Neuronal stem cell (in vitro differentiated cells): ENCODE measurements at regions not wholly inside any gene's neighbourhood (a gene's known extent, or its start where the extent isn't known, plus 50 kb on each side); places are given as distances from the start of the nearest gene placed in this dataset.
A peak's percentile ranks its signal among the peaks of the same experiment; 100 is the strongest.

Source experiments
- DNase-seq: peaks from one replicate; pipeline ENCODE4 v3.0.0-alpha.2; 2013; ENCODE audit warnings: low spot score
- H2AFZ ChIP-seq: one replicate; pipeline ENCODE4 v1.6.1; 2013; ENCODE audit warnings: mild to moderate bottlenecking, low read length, inconsistent platforms
- H2AK5ac ChIP-seq: 2 replicates; pipeline ENCODE4 v1.6.1; 2013; ENCODE audit warnings: low read depth, mild to moderate bottlenecking, inconsistent platforms, low read length, moderate library complexity, mixed read lengths
- H2BK120ac ChIP-seq: 2 replicates; pipeline ENCODE4 v1.6.1; 2013; ENCODE audit warnings: low read depth, mild to moderate bottlenecking, inconsistent platforms, low read length, moderate library complexity, mixed read lengths
- H2BK12ac ChIP-seq: one replicate; pipeline ENCODE4 v1.6.1; 2013; ENCODE audit warnings: low read length, inconsistent platforms
- H2BK15ac ChIP-seq: 2 replicates; pipeline ENCODE4 v1.6.1; 2013; ENCODE audit warnings: mild to moderate bottlenecking, low read length, inconsistent platforms, mixed read lengths
- H2BK5ac ChIP-seq: one replicate; pipeline ENCODE4 v1.6.1; 2013; ENCODE audit warnings: inconsistent platforms, mild to moderate bottlenecking, low read length, moderate library complexity
- H3K14ac ChIP-seq: one replicate; pipeline ENCODE4 v1.6.1; 2013; ENCODE audit warnings: low read length, inconsistent platforms
- H3K18ac ChIP-seq: 2 replicates; pipeline ENCODE4 v1.6.1; 2013; ENCODE audit warnings: low read length, inconsistent platforms
- H3K23ac ChIP-seq: 2 replicates; pipeline ENCODE4 v1.6.1; 2013; ENCODE audit warnings: low read depth, mild to moderate bottlenecking, mixed read lengths, low read length, inconsistent platforms; ENCODE audit not compliant: poor library complexity
- H3K27ac ChIP-seq: replicated peaks from 3 replicates; pipeline ENCODE4 v1.5.1; 2013; ENCODE audit warnings: low read length, inconsistent platforms
- H3K27me3 ChIP-seq, 3 experiments: 2 replicates each; pipeline ENCODE4 v1.6.1; 2013; ENCODE audit warnings: low read length in 3 of 3, mild to moderate bottlenecking in 2 of 3, inconsistent platforms in 1 of 3, low read depth in 1 of 3, mixed read lengths in 1 of 3, moderate library complexity in 1 of 3; ENCODE audit not compliant: control insufficient read depth in 3 of 3, insufficient read depth in 3 of 3
- H3K36me3 ChIP-seq, 2 donors: replicated peaks in 1 of 2; 2 replicates each; pipeline ENCODE4 v1.6.1; 2013; ENCODE audit warnings: low read length in 2 of 2; ENCODE audit not compliant: control insufficient read depth in 2 of 2, insufficient read depth in 2 of 2
- H3K4ac ChIP-seq: 2 replicates; pipeline ENCODE4 v1.6.1; 2013; ENCODE audit warnings: inconsistent platforms, mild to moderate bottlenecking, low read length, moderate library complexity
- H3K4me1 ChIP-seq, 2 donors: 1 replicate in 1 of 2; 2 replicates in 1 of 2; pipeline ENCODE4 v1.6.1; 2013; ENCODE audit warnings: low read length in 2 of 2, low read depth in 1 of 2; ENCODE audit not compliant: control insufficient read depth in 2 of 2, insufficient read depth in 1 of 2
- H3K4me2 ChIP-seq: one replicate; pipeline ENCODE4 v1.6.1; 2013; ENCODE audit warnings: mild to moderate bottlenecking, low read length, inconsistent platforms; ENCODE audit not compliant: insufficient read depth, poor library complexity, severe bottlenecking
- H3K4me3 ChIP-seq, 2 donors: 2 replicates each; pipeline ENCODE4 v1.5.1; 2013; ENCODE audit warnings: low read length in 2 of 2, mild to moderate bottlenecking in 2 of 2, inconsistent platforms in 1 of 2, moderate library complexity in 1 of 2
- H3K79me1 ChIP-seq: one replicate; pipeline ENCODE4 v1.6.1; 2013; ENCODE audit warnings: low read depth, mild to moderate bottlenecking, inconsistent platforms, low read length, moderate library complexity
- H3K9ac ChIP-seq: one replicate; pipeline ENCODE4 v1.6.1; 2013; ENCODE audit warnings: mild to moderate bottlenecking, low read depth, low read length, inconsistent platforms; ENCODE audit not compliant: poor library complexity
- H3K9me3 ChIP-seq, 2 donors: replicated peaks in 1 of 2; 2 replicates each; pipeline versions ENCODE3 to v1.6.1; 2013; ENCODE audit warnings: low read length in 2 of 2, mild to moderate bottlenecking in 2 of 2, inconsistent platforms in 1 of 2, low read depth in 1 of 2, mixed read lengths in 1 of 2, moderate library complexity in 1 of 2; ENCODE audit not compliant: control insufficient read depth in 2 of 2, insufficient read depth in 1 of 2
- H4K8ac ChIP-seq: one replicate; pipeline ENCODE4 v1.6.1; 2013; ENCODE audit warnings: low read depth, mild to moderate bottlenecking, inconsistent platforms, low read length, moderate library complexity
- H4K91ac ChIP-seq: one replicate; pipeline ENCODE4 v1.6.1; 2013; ENCODE audit warnings: low read length, low read depth, mild to moderate bottlenecking, inconsistent platforms; ENCODE audit not compliant: poor library complexity
- whole genome bisulfite sequencing, 2 donors: extraction: QIAGEN DNeasy Blood & Tissue Kit; methylation state at CpG; one replicate each; pipeline ENCODE4 v1.1.7; 2013; ENCODE audit warnings: missing lambda C conversion rate in 2 of 2, mixed read lengths in 1 of 2; ENCODE audit not compliant: insufficient read length in 2 of 2, insufficient replicate concordance in 1 of 2; ENCODE audit errors: extremely low coverage in 2 of 2; 5-methylcytosine and 5-hydroxymethylcytosine counted together

GRCh38 chr7:85520175-85520574 is 333.3 kb upstream of the SEMA3D start:
- no peaks in the 10 kb centered on the region for H3K79me1 ChIP-seq
- no peak overlapping the region for H2AFZ ChIP-seq
- H2BK15ac ChIP-seq: no peak overlapping the region
- no peaks in the 10 kb centered on the region for H3K27me3 ChIP-seq
- no peak overlapping the region for H3K27ac ChIP-seq
- no peak overlapping the region for H2BK5ac ChIP-seq
- H3K4me1 ChIP-seq: no peaks in the 10 kb centered on the region
- H3K36me3 ChIP-seq: no peaks in the 10 kb centered on the region
- H3K14ac ChIP-seq: no peak overlapping the region
- no peak overlapping the region for H3K4me3 ChIP-seq
- no peak overlapping the region for H3K23ac ChIP-seq
- no peak overlapping the region for H3K4ac ChIP-seq
- no peak overlapping the region for H4K8ac ChIP-seq
- no peak overlapping the region for H3K4me2 ChIP-seq
- H3K18ac ChIP-seq: no peak overlapping the region
- H3K9ac ChIP-seq: no peak overlapping the region
- no peak overlapping the region for H2BK120ac ChIP-seq
- no peaks in the 10 kb centered on the region for H3K9me3 ChIP-seq
- H2BK12ac ChIP-seq: no peak overlapping the region
- DNase-seq: no peak
- H2AK5ac ChIP-seq: no peak overlapping the region
- H4K91ac ChIP-seq: no peak overlapping the region

- H3K4ac ChIP-seq: no peak overlapping the region
- no peak overlapping the region for H2BK12ac ChIP-seq
- DNase-seq: no peak
- no peak overlapping the region for H3K9ac ChIP-seq
- no peak overlapping the region for H3K23ac ChIP-seq
- no peak overlapping the region for H2AK5ac ChIP-seq
- H3K27me3 ChIP-seq: no peaks in the 10 kb centered on the region
- no peak overlapping the region for H3K27ac ChIP-seq
- H3K4me1 ChIP-seq: no peaks in the 10 kb centered on the region
- no peaks in the 10 kb centered on the region for H3K79me1 ChIP-seq
- no peak overlapping the region for H2BK5ac ChIP-seq
- H3K14ac ChIP-seq: no peak overlapping the region
- H3K36me3 ChIP-seq: no peaks in the 10 kb centered on the region
- H3K9me3 ChIP-seq: no peaks in the 10 kb centered on the region
- H3K18ac ChIP-seq: no peak overlapping the region
- no peak overlapping the region for H2BK120ac ChIP-seq
- H3K4me3 ChIP-seq: no peak overlapping the region
- peak overlapping the region; percentile 15 for H2AFZ ChIP-seq
- no peak overlapping the region for H4K91ac ChIP-seq
- no peak overlapping the region for H4K8ac ChIP-seq
- H2BK15ac ChIP-seq: no peak overlapping the region
- H3K4me2 ChIP-seq: no peak overlapping the region
- WGBS, 2 donors: no CpG with 5 or more reads among the region's 2 CpGs
Observed at GRCh38 chr7:85516675-85517074, 329.8 kb upstream of the SEMA3D start.

DNA sequence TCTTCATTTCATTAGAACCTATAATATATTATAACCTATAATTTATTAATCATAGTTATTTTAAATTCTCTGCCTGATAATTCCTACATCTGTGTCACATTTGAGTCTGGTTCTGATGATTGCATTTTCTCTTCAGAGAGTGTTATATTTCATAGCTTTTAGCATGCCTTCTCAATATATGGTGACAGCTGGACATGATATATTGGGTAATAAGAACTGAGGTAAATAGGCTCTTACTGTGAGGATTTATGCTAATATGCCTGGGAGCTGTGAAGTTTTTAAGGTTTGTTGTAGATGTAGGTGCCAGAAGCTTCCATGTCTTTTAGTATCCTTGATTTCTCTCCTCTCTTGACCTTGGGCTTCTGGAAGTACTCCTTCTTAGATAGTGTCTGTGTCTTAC is 325.9 kb upstream of the SEMA3D start:
- H2BK12ac ChIP-seq: no peak overlapping the region
- no peak overlapping the region for H3K27ac ChIP-seq
- no peak overlapping the region for H2AFZ ChIP-seq
- H3K9ac ChIP-seq: no peak overlapping the region
- H3K23ac ChIP-seq: no peak overlapping the region
- H3K4me1 ChIP-seq: no peaks in the 10 kb centered on the region
- no peak overlapping the region for H2BK120ac ChIP-seq
- H3K36me3 ChIP-seq: no peaks in the 10 kb centered on the region
- H3K4ac ChIP-seq: no peak overlapping the region
- no peaks in the 10 kb centered on the region for H3K9me3 ChIP-seq
- no peak overlapping the region for H4K91ac ChIP-seq
- H3K4me2 ChIP-seq: no peak overlapping the region
- H4K8ac ChIP-seq: no peak overlapping the region
- no peak overlapping the region for H2BK15ac ChIP-seq
- H2BK5ac ChIP-seq: no peak overlapping the region
- no peak overlapping the region for H3K4me3 ChIP-seq
- H3K18ac ChIP-seq: no peak overlapping the region
- H3K79me1 ChIP-seq: no peaks in the 10 kb centered on the region
- H3K14ac ChIP-seq: no peak overlapping the region
- DNase-seq: no peak
- H2AK5ac ChIP-seq: no peak overlapping the region
- no peaks in the 10 kb centered on the region for H3K27me3 ChIP-seq

- no peaks in the 10 kb centered on the region for H3K9me3 ChIP-seq
- H2BK5ac ChIP-seq: no peak overlapping the region
- H2BK120ac ChIP-seq: no peak overlapping the region
- H3K79me1 ChIP-seq: no peaks in the 10 kb centered on the region
- H3K36me3 ChIP-seq: no peaks in the 10 kb centered on the region
- no peak overlapping the region for H3K27ac ChIP-seq
- no peak overlapping the region for H2BK15ac ChIP-seq
- H2BK12ac ChIP-seq: no peak overlapping the region
- no peak overlapping the region for H3K4ac ChIP-seq
- H3K9ac ChIP-seq: no peak overlapping the region
- no peak overlapping the region for H4K91ac ChIP-seq
- H2AFZ ChIP-seq: no peak overlapping the region
- H3K4me3 ChIP-seq: no peak overlapping the region
- no peak for DNase-seq
- no peaks in the 10 kb centered on the region for H3K4me1 ChIP-seq
- no peak overlapping the region for H3K23ac ChIP-seq
- no peak overlapping the region for H3K18ac ChIP-seq
- no peaks in the 10 kb centered on the region for H3K27me3 ChIP-seq
- no peak overlapping the region for H4K8ac ChIP-seq
- H3K14ac ChIP-seq: no peak overlapping the region
- H3K4me2 ChIP-seq: no peak overlapping the region
- H2AK5ac ChIP-seq: no peak overlapping the region
- no CpG with 5 or more reads among the region's 2 CpGs for WGBS, 2 donors
Observed at GRCh38 chr7:85510287-85510686, 323.4 kb upstream of the SEMA3D start.
